ENCODE measurements at regions not wholly inside any gene's neighbourhood (a gene's known extent, or its start where the extent isn't known, plus 50 kb on each side); places are given as distances from the start of the nearest gene placed in this dataset.

GRCh38 chr5:67997148-67997547, 218.4 kb upstream of the PIK3R1 start (continued):
- no peak for TF ChIP-seq YY1 (IDR thresholded peaks at IDR 0.05; ENCODE audit: low read depth)
- no peak for TF ChIP-seq TCF12 (IDR thresholded peaks at IDR 0.05)
- no peak for TF ChIP-seq GABPA (IDR thresholded peaks at IDR 0.05; ENCODE audit: low read depth)
- TF ChIP-seq ELF1 (IDR thresholded peaks at IDR 0.05), result no peak

- POLR2A ChIA-PET, result no interaction called here
- Histone ChIP-seq H3K4me3 (ENCODE audit: low read depth in 2 of 2, low read length in 1 of 2) (no peak overlapping the region), H3K4me1 (ENCODE audit: control insufficient read depth in 1 of 2, insufficient read depth in 2 of 2, low read depth in 1 of 2, low read length in 1 of 2) (peaks cover 0 to 6% of the 10 kb centered on the region in 2 experiments; a peak in 1 of 4 replicates), H3K9me2 (no peaks in the 10 kb centered on the region), H4K20me1 (ENCODE audit: insufficient read depth) (no peaks in the 10 kb centered on the region), H3F3A (replicated peaks; ENCODE audit: insufficient read depth) (peaks cover 4% of the 10 kb centered on the region), H3K27ac (ENCODE audit: low read depth in 2 of 2, low read length in 1 of 2) (no peak overlapping the region), H2AFZ (ENCODE audit: low read depth) (no peak overlapping the region), H3K4me2 (no peak overlapping the region), H3K9me3 (no peaks in the 10 kb centered on the region), H3K27me3 (ENCODE audit: insufficient read depth) (no peaks in the 10 kb centered on the region), H3K79me2 (ENCODE audit: insufficient read depth) (no peaks in the 10 kb centered on the region), H3K36me3 (replicated peaks in 1 of 2; ENCODE audit: control insufficient read depth in 1 of 2, insufficient read depth in 2 of 2, low read length in 1 of 2) (no peaks in the 10 kb centered on the region), H3K9ac (no peak overlapping the region)
- DNase-seq, result no peak
- WGBS (ENCODE audit: low lambda C conversion rate), result 89% methylated on average over 10 of the region's 10 CpGs
- TF ChIP-seq PBX3 (IDR thresholded peaks at IDR 0.05) (no peak), SMC3 (IDR thresholded peaks at IDR 0.05; ENCODE audit: low read depth, low read length) (no peak), TAF1 (IDR thresholded peaks at IDR 0.05; ENCODE audit: borderline replicate concordance, low read depth, low read length) (no peak), MEF2A (IDR thresholded peaks at IDR 0.05; ENCODE audit: borderline replicate concordance, low read depth) (no peak), CHD2 (IDR thresholded peaks at IDR 0.05; ENCODE audit: low read length, partially characterized antibody) (no peak), EZH2phosphoT487 (IDR thresholded peaks at IDR 0.05; ENCODE audit: borderline replicate concordance, low read depth) (no peak), RFX5 (IDR thresholded peaks at IDR 0.05; ENCODE audit: low read length) (no peak), IRF3 (IDR thresholded peaks at IDR 0.05; ENCODE audit: low read depth, low read length) (no peak), NFIC (IDR thresholded peaks at IDR 0.05; ENCODE audit: borderline replicate concordance) (no peak), SIN3A (IDR thresholded peaks at IDR 0.05; ENCODE audit: borderline replicate concordance, low read depth, low read length) (no peak), POLR2AphosphoS5 (IDR thresholded peaks at IDR 0.05; ENCODE audit: low read depth, low read length) (no peak), FOSL2 (IDR thresholded peaks at IDR 0.05; ENCODE audit: borderline replicate concordance, low read depth) (no peak), RAD21 (IDR thresholded peaks at IDR 0.05; ENCODE audit: low read length) (no peak), FOXM1 (IDR thresholded peaks at IDR 0.05; ENCODE audit: low read depth) (no peak), EP300 (IDR thresholded peaks at IDR 0.05; ENCODE audit: borderline replicate concordance in 1 of 2, low read depth in 1 of 2, low read length in 1 of 2) (no peak), ELF1 (IDR thresholded peaks at IDR 0.05) (no peak), TEAD4 (IDR thresholded peaks at IDR 0.05; ENCODE audit: borderline replicate concordance, insufficient read depth) (no peak), ZBTB33 (IDR thresholded peaks at IDR 0.05; ENCODE audit: borderline replicate concordance, low read depth) (no peak), USF1 (IDR thresholded peaks at IDR 0.05; ENCODE audit: borderline replicate concordance, low read depth) (no peak), GABPA (IDR thresholded peaks at IDR 0.05; ENCODE audit: low read depth) (no peak)
- CTCF ChIA-PET, result no interaction called here
Measured at GRCh38 chr5:67996596-67996995, 219.0 kb upstream of the PIK3R1 start.
